G401.6 (cell line): ENCODE measurements at regions not wholly inside any gene's neighbourhood (a gene's known extent, or its start where the extent isn't known, plus 50 kb on each side); places are given as distances from the start of the nearest gene placed in this dataset.

Experiments used
- FAIRE-seq: peaks from 2 replicates; lab custom pipeline; 2012; peaks lifted over from hg19 to GRCh38; lab: Jason Lieb, UNC

GRCh38 chr18:41227993-41228392 is 727.0 kb upstream of the PIK3C3 start:
- no peak for FAIRE-seq

GRCh38 chr18:41226911-41227310 is 728.1 kb upstream of the PIK3C3 start:
- no peak for FAIRE-seq

DNA sequence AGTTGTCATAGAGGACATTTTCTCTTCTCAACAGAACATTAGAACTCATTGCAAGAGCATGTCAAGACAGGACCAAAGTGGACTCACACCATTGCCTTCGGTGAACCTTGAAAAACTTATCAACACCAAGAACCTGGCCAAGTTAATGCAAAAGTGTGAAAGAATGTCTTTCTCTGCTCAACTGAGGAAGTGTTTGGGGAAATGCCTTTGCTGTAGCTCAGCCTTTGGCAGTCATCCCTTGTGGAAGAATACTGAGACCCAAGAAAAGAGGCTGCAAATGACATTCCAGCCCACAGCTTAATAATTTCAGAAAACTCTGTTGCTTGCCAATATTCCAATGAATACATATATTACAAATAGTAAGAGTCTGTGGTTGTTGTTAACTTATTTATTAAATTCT is 728.8 kb upstream of the PIK3C3 start:
- FAIRE-seq, result no peak

GRCh38 chr18:41216341-41217003 is 738.6 kb upstream of the PIK3C3 start:
- no peak for FAIRE-seq

GRCh38 chr18:41207706-41208105 is 747.3 kb upstream of the PIK3C3 start:
- FAIRE-seq, result no peak

DNA sequence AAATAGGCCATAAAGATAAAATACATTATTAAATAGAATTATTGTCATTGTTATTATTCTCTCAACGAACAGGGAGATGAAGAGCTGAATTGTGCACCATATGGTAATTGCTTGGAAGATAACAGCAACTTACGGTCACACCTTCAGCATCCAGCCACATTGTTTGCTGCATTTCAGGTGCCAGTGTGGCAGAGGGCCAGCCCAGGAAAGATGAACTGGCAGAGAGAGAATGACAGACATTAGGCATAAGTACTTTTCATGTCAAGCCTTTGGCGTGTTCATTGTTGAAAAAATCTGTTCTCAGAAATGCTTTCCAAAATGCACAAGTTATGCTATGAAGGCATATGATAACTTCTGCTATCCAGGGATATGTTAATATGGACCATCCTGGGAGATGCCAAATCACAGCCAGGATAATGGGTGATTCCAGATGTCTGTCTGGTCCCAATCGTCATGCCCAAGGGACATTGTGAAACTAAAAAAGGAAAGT is 748.6 kb upstream of the PIK3C3 start:
- no peak for FAIRE-seq

DNA sequence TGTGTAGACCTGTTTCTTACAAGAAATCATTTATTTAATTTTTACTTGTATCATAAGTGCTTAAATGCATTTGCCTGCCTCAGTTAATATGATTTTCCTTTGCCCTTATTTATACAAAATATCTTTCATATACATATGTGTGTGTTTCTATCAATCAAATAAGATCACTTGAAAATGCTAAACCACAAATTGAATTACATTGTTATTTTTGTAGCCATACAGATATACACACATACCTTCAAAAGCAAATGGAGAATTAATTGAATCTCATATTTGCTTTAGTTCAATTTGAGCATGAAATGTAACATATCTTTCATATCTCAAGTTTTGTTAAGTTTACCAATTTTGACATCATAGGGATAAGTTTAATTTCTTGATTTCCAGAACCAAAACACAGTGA is 755.8 kb upstream of the PIK3C3 start:
- FAIRE-seq, result no peak

- no peak for FAIRE-seq
Observed at GRCh38 chr18:41197967-41198366, 757.1 kb upstream of the PIK3C3 start.

DNA sequence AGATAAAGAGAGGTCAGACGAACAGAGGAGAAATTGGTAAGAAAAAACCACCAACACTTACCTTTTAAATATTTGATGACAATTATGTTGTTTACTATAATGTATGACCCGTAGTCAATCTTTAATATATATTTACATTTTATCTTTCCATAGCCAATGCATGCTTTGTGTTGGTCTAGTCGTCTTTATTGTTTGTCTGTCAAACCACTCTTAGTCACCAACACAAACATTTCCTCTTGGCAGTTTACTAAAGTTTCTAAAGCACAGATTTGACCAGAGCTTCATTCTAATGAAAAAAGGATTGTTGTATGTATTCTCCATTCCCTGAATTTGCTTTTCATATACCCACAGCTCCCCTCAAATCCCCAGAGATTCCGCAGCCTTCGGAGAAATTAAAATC is 784.7 kb upstream of the PIK3C3 start:
- FAIRE-seq, result no peak

GRCh38 chr18:41165625-41166024 is 789.4 kb upstream of the PIK3C3 start:
- no peak for FAIRE-seq

- FAIRE-seq, result no peak
Observed at GRCh38 chr18:41162781-41163180, 792.3 kb upstream of the PIK3C3 start.

DNA sequence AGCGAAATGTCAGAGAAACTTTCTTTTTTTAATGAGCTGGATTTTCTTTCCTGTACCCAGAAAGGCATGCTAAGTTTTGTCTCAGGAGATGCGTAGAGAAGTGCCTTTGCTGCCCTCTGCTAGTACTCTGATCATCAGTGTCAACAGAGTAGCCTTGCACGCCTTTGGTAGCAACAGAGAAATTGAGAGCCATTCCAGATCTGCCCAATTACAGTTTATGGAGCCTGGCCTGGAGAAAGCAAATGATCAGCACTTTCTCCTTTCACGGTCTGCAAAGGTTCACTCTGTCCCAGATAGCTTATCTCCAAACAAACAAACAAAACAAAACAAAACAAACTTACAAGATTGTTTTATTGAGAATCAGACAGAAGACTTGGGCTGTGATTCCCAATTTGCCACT is 792.8 kb upstream of the PIK3C3 start:
- no peak for FAIRE-seq

GRCh38 chr18:41155910-41156851 is 798.9 kb upstream of the PIK3C3 start:
- no peak for FAIRE-seq

DNA sequence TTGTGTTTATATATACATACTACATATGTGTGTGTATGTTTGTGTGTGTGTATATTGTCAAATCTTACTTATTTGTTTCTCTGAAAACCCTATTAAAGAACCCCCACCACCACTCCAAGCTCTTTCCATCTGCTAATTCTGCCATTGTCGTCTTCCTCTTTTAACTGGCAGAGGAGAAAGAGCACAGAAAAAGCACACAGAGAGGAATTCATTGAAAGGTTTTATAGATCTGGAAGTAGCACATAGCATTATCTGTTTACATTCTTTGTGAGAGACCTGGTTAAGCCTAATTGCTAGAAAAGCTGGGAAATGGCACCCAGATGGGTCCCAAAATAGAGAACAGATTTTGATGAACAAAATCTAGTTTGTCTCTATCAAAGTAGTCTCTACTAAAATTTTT is 800.0 kb upstream of the PIK3C3 start:
- FAIRE-seq, result no peak

GRCh38 chr18:41153871-41154270 is 801.2 kb upstream of the PIK3C3 start:
- FAIRE-seq, result no peak

- no peak for FAIRE-seq
Observed at GRCh38 chr18:41150316-41150715, 804.7 kb upstream of the PIK3C3 start.

DNA sequence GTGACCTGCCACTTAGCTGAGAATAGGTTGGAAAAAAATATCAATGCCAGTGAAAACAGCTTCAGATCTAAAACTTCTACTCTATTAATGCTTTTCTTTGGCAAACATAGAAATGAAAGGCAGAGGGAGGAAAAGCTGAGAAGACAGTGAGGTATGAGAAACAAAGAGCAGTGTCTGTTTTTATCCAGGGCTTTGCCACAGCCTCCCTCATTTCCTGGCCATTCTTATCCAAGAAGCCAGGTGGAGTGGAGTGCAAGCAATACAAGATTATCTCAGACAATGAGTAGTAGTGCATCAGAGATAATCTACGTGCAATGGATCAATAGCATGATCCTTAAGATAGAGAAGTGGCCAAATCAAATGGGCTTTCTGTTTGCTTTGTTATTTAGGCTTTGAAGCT is 808.7 kb upstream of the PIK3C3 start:
- no peak for FAIRE-seq

GRCh38 chr18:41145516-41145915 is 809.5 kb upstream of the PIK3C3 start:
- no peak for FAIRE-seq

DNA sequence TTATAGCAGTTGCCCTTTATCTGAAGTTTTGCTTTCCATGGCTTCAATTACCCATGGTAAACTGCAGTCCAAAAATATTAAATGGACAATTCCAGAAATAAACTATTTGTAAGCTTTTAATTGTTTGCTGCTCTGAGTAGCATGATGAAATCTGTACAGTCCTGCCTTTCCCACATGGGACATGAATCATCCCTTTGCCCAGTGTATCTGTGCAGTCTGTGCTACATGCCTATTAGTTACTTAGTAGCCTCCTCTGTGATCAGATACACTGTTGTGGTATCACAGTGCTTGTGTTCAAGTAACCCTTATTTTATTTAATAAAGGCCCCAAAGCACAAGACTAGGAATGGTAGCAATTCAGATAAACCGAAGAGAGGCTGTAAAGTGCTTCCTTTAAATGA is 810.6 kb upstream of the PIK3C3 start:
- no peak for FAIRE-seq

- no peak for FAIRE-seq
Observed at GRCh38 chr18:41140506-41140905, 814.5 kb upstream of the PIK3C3 start.

- no peak for FAIRE-seq
Observed at GRCh38 chr18:41135146-41135545, 819.9 kb upstream of the PIK3C3 start.

DNA sequence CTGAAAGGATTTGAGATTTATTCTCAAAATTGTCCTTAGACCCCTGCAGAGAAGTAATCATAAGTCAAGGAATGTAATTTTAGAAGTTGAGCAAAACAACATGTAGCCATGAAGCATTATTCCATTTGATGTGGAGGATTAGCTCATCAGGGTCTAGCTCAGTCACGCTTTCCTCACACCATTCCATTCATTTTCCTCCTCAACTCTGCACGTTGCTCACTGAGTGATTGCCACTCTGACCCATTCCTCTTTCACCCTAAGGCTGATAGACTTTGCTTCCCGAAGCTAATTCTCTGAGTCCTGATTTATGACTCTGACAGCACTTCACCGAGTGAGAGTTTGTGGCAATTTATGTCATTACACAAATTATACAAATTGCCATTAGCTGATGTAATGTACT is 820.6 kb upstream of the PIK3C3 start:
- FAIRE-seq, result no peak

DNA sequence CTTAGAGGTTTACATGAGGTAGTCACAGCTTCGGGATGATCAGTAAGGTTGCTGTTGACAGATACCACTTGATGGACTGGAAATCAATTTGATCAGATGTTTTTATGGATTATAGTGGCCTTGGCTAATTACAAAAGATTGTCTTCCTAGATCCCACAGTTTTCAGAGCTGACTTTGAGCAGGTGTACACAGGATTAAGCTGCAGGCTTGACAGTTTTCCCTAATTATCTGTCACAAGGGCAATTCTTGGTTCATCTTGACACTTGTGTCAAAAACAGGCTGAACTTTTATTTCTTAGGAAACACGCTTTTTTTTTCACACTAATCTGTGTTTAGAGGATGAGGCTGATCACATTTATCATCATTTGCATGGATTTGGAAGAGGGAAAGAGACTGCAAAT is 824.0 kb upstream of the PIK3C3 start:
- no peak for FAIRE-seq

DNA sequence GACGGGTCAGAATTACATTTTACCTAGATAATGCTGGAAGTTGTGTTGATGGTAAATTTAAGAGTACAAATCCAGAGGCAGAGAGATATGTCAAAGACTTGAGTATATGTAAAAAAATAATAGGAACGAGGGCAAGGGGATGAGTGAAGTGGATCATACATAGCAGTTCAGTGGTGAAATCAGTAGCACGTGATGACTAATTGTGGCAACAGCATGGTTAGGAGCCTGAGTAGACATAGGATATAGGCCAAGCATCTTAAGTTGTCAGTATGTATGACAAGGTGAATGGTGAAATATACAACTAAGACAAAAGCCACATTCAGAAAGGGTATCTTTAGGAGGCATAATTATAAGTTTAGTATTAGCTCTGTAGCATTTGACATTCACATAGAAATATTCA is 826.5 kb upstream of the PIK3C3 start:
- FAIRE-seq, result no peak
